C4-2B (cell line): ENCODE measurements at regions not wholly inside any gene's neighbourhood (a gene's known extent, or its start where the extent isn't known, plus 50 kb on each side); places are given as distances from the start of the nearest gene placed in this dataset.

Experiments used
- ZFX ChIP-seq: fragments of 450-650 bp; IDR thresholded peaks from 2 replicates; pipeline ENCODE4 v1.6.1; 2017
- TF ChIP-seq, protein P1 (sequence below): fragments of 450-650 bp; conservative IDR thresholded peaks from 2 replicates; pipeline ENCODE4 v1.5.1; 2017; ENCODE audit warnings: mild to moderate bottlenecking

GRCh38 chr10:100660365-100660764 is 85.0 kb upstream of the PAX2 start:
- TF ChIP-seq, protein P1, sequence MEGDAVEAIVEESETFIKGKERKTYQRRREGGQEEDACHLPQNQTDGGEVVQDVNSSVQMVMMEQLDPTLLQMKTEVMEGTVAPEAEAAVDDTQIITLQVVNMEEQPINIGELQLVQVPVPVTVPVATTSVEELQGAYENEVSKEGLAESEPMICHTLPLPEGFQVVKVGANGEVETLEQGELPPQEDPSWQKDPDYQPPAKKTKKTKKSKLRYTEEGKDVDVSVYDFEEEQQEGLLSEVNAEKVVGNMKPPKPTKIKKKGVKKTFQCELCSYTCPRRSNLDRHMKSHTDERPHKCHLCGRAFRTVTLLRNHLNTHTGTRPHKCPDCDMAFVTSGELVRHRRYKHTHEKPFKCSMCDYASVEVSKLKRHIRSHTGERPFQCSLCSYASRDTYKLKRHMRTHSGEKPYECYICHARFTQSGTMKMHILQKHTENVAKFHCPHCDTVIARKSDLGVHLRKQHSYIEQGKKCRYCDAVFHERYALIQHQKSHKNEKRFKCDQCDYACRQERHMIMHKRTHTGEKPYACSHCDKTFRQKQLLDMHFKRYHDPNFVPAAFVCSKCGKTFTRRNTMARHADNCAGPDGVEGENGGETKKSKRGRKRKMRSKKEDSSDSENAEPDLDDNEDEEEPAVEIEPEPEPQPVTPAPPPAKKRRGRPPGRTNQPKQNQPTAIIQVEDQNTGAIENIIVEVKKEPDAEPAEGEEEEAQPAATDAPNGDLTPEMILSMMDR, result no peak
- TF ChIP-seq ZFX, result no peak
